GM19455 (cell line): ENCODE measurements at regions not wholly inside any gene's neighbourhood (a gene's known extent, or its start where the extent isn't known, plus 50 kb on each side); places are given as distances from the start of the nearest gene placed in this dataset.
"Not testable (repeated sequence)": the region's sequence is repeated elsewhere in the genome, so short reads cannot be mapped to it uniquely, and the experiment has no call there.

ENCODE experiments used
- ATAC-seq: cut with Tn5 transposase; IDR thresholded peaks from one replicate; pipeline ENCODE4 v1.9.1; 2021; ENCODE audit not compliant: unreplicated experiment

DNA sequence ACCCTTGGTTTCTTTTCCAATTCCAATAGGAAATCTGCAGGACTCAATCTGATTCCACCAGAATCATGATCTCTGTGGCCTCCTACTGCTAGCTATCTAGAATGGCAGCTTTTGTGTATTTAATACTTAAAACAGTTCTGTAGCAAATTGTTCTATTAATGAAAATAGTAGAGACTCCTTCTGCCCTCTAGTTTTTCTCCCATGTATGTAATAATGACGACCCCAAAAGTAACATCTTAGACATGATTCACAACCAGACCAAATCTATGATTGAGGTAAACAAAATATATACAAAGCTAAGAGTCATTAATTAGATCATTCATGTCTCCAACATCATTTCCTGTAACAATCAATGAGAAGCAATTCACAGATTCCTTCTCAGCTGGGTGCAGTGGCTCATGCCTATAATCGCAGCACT lies 259.1 kb upstream of the MKLN1 start:
- ATAC-seq, result no peak

GRCh38 chr7:131071786-131072504 lies 255.7 kb upstream of the MKLN1 start:
- ATAC-seq, result no peak

GRCh38 chr7:131072505-131073091 lies 255.1 kb upstream of the MKLN1 start:
- ATAC-seq, result no peak

- no peak for ATAC-seq
Observed at GRCh38 chr7:131074043-131074442, 253.6 kb upstream of the MKLN1 start.

DNA sequence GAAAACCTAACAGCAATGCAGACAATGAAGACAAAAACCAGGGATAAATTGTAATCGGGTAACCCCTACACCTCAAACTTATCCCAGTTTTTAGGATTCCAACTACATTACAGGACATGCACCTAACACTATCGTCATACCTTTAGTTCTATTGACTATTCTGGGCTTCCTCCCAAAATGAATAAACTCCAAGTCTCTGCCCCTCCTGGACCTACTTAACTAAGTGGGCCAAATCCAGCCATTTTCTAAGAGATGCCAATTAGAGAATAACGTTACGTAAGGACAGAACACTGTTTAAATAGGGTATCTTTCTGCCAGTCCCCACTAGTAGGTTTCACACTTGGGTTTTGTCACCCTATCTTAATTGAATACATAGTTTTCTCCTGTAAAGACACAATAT lies 253.1 kb upstream of the MKLN1 start:
- no peak for ATAC-seq

DNA sequence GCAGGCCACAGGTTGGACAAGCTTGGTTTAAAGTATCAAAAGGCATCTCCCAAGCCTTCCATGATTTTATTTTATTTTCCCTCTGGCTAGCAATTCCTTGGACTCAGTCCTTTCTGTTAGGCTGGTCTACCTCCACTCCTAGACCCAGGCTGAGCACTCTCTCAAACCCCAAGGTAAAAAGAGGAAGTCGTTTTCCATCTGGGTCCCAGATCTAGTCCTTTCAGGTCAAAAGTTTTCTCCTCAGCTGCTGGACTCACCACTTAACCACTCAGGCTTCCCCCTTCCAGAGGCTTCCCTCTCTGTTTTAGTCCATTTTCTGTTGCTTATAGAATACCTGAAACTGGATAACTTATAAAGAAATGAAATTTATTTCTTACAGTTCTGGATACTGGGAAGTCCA lies 252.3 kb upstream of the MKLN1 start:
- ATAC-seq, result no peak

DNA sequence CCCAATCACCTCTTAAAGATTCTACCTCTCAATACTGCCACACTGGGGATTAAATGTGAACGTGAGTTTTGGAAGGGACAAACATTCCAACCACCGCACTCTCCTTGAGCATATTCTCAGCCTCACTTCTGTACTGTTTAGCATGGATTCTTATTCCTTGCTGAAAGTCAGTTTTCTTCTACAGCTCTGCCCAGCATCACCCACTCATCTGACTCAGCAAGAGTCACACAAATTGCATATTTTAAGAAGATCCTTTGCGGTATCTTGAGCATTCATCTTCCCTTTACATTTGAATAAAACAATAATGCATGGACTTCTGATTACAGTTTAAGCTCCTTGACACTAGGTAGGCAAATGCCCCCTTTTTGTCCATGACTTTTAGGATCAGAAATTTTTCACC lies 251.6 kb upstream of the MKLN1 start:
- ATAC-seq, result no peak

DNA sequence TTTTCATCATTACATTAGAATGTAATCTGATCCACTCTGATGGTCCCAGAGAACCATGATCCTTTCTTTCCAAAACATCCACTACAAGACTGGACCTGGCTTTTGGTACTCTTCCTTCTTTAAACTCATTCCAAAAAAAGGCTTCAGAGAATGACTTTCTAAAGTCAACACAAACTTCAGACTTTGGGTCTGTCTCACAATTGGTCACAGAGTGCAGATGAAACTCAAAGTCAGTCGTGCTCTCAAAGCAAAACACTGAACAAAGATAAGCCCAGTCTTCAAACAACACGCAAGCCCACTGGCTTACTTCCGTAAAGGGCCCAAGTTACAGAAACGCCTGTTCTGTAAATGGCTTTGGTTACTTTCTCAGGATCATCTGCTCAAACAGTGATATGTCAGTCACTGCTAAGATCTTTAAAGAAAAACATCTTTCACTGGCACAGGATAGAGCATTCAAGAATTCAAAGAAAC lies 250.9 kb upstream of the MKLN1 start:
- no peak for ATAC-seq

DNA sequence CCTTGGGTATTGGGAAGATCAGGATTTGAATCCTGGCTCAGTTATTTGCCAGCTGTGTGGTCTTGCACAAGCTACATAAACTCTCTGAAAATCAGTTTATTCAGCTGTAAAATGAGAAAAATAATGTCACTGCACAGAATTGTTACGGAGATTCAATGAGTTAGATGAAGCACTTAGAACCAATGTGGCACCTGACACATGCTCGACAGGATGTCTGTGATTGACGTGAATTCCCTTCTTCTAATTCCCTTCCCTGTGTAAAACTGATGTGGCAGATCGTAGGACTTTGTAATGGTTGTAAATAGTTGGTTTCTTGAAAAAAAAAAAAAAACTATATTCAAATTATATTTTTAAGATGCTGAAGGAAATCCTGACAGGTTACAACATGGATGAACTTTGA lies 249.9 kb upstream of the MKLN1 start:
- no peak for ATAC-seq

DNA sequence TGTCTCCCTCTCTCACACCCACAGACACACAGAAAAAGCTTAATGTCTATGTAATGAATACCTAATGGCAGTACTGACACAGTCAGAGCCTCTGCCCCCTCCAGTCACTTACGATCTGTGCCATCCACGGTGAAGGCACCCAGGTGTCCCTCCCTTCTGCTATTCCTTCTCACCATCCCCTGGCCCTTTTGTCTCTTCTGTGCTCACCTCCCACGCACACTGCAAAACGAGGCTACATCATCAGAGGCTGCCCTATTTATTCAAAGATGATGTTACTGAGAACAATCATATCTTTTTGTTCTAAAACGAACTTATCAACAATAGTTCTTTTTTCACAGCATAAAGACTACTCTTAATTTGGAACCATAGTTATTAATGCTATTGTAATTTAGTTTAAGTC lies 246.9 kb upstream of the MKLN1 start:
- no peak for ATAC-seq

GRCh38 chr7:131081308-131081707 lies 246.4 kb upstream of the MKLN1 start:
- ATAC-seq, result no peak

- ATAC-seq, result no peak
Observed at GRCh38 chr7:131083781-131084180, 243.9 kb upstream of the MKLN1 start.

DNA sequence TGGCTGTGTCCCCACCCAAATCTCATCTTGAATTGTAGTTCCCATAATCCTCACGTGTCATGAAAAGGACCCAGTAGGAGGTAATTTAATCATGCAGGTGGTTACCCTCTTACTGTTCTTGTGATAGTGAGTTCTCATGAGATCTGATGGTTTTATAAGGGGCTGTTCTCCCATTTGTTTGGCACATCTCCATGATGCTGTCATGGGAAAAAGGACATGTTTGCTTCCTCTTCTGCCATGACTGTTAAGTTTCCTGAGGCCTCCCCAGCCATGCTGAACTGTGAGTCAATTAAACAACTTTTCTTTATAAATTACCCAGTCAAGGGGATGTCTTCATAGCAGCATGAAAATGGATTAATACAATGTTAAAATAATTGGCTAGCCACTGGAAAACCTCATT lies 243.3 kb upstream of the MKLN1 start:
- not testable (repeated sequence) for ATAC-seq

DNA sequence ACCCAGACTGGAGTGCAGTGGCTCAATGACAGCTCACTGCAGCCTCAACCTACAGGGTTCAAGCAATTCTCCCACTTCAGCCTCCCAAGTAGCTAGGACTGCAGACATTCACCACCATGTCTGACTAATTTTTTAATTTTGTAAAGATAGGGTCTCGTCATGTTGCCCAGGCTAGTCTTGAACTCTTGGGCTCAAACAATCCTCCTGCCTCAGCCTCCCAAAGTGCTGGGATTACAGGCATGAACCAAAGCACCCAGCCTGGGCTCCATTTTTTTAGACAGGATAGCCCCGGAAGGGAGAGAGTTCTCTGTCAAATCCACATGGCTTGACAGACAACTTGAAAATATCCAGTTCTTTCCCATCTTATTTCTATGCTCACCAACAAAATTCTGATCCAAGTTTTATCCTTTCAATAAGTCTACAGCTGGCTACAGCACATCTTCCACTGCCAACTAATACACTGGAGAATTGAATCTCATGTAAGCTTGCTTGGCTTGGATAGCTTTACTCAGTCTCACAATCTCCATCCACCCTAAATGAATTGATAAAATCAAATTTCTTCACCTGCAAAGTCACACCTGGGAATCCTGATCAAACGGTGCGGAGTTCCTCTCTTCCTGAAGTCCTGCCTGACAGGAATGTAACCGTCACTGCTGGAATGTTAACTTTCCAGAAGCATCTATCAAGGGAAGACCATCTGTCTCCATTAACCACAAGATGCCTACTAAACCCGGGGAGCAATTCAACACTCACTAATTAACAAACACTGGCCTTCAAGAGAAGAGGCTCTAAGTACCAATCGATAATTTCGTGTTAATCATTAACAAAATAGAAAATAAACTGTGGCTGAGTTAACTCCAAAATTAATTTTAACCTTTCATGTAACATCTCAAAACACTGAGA lies 239.7 kb upstream of the MKLN1 start:
- ATAC-seq, result no peak

- no peak for ATAC-seq
Observed at GRCh38 chr7:131090188-131090587, 237.5 kb upstream of the MKLN1 start.

GRCh38 chr7:131090886-131091692 lies 236.6 kb upstream of the MKLN1 start:
- no peak for ATAC-seq

GRCh38 chr7:131094685-131095084 lies 233.0 kb upstream of the MKLN1 start:
- ATAC-seq, result no peak

DNA sequence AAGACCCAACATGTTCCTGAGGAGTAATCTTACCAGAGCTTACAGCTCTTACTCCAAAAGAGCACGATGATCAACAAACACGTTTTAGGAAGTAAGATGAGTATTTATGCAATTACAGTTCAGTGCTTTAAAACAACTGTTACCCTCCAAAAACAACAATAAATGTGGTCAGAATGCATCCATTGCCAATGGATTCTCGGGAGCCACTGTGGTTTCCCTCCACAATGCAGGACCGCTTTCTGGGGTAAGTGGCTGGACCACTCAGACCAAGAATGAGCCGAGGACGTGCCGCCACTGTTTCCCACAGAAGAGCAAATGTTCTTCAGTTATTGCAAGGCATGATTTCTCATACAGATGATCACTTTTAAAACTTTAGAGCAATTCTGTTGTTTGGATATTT lies 232.3 kb upstream of the MKLN1 start:
- no peak for ATAC-seq

- ATAC-seq, result no peak
Observed at GRCh38 chr7:131096267-131096927, 231.3 kb upstream of the MKLN1 start.

GRCh38 chr7:131097662-131098376 lies 229.9 kb upstream of the MKLN1 start:
- no peak for ATAC-seq
